OCI-LY7 (cell line): ENCODE measurements at regions not wholly inside any gene's neighbourhood (a gene's known extent, or its start where the extent isn't known, plus 50 kb on each side); places are given as distances from the start of the nearest gene placed in this dataset.

ENCODE experiments used
- BruUV-seq: library from RNA; stranded (reverse); fragments of 400-500 nt; replicated peaks from 2 replicates; lab custom pipeline; 2021; lab: Mats Ljungman, UMichigan
- CTCF ChIA-PET: fragments of 300-600 bp; sonication (Branson Sonifier 250); formaldehyde crosslinking; loops from one replicate; lab custom pipeline; 2022; ENCODE audit warnings: antibody characterized with exemption; ENCODE audit not compliant: unreplicated experiment; lab: Charles Lee
- POLR2A ChIA-PET: fragments of 300-600 bp; sonication (Branson Sonifier 250); formaldehyde crosslinking; loops from one replicate; lab custom pipeline; 2022; ENCODE audit warnings: antibody characterized with exemption; lab: Charles Lee
- DNase-seq: peaks from one replicate; pipeline ENCODE4 v3.0.0-alpha.2; 2015; ENCODE audit warnings: low spot score
- H2AFZ ChIP-seq: fragments of 200-600 bp; sonication (generic), shearing (Covaris generic); 2 replicates; pipeline ENCODE4 v1.6.1; 2014; ENCODE audit warnings: mild to moderate bottlenecking, antibody characterized with exemption, low read length, moderate library complexity
- H3K27ac ChIP-seq: fragments of 200-600 bp; sonication (generic); 2 replicates; pipeline ENCODE4 v1.5.1; 2014; ENCODE audit warnings: mixed run types, low read depth, mild to moderate bottlenecking, moderate library complexity, low read length, inconsistent platforms; ENCODE audit not compliant: poor library complexity, severe bottlenecking
- H3K36me3 ChIP-seq: fragments of 200-600 bp; sonication (generic); 2 replicates; pipeline ENCODE4 v1.6.1; 2014; ENCODE audit warnings: mild to moderate bottlenecking, antibody characterized with exemption, low read length, moderate library complexity, mixed read lengths; ENCODE audit not compliant: insufficient read depth
- H3K4me1 ChIP-seq: fragments of 200-600 bp; sonication (generic); 2 replicates; pipeline ENCODE4 v1.5.1; 2014; ENCODE audit warnings: mild to moderate bottlenecking, low read length; ENCODE audit not compliant: insufficient read depth, poor library complexity, severe bottlenecking
- H3K4me2 ChIP-seq: fragments of 200-600 bp; sonication (generic); 2 replicates; pipeline ENCODE4 v1.6.1; 2014; ENCODE audit warnings: mild to moderate bottlenecking, low read length
- H3K4me3 ChIP-seq: fragments of 200-600 bp; sonication (generic); 2 replicates; pipeline ENCODE4 v1.5.1; 2014; ENCODE audit warnings: mild to moderate bottlenecking, low read depth, low read length; ENCODE audit not compliant: poor library complexity, severe bottlenecking
- H3K79me2 ChIP-seq: fragments of 200-600 bp; sonication (generic); 2 replicates; pipeline ENCODE4 v1.6.1; 2016; ENCODE audit warnings: low read depth, mild to moderate bottlenecking, low read length, moderate library complexity, mixed read lengths; ENCODE audit not compliant: insufficient read depth
- H3K9me2 ChIP-seq: fragments of 200-600 bp; sonication (generic); 2 replicates; pipeline ENCODE4 v1.6.1; 2016; ENCODE audit warnings: mild to moderate bottlenecking, low read length, mixed read lengths; ENCODE audit not compliant: insufficient read depth
- H3K9me3 ChIP-seq: fragments of 200-600 bp; sonication (generic); 2 replicates; pipeline ENCODE4 v1.6.1; 2014; ENCODE audit warnings: mild to moderate bottlenecking, mixed run types, low read length, mixed read lengths
- H4K20me1 ChIP-seq: fragments of 200-600 bp; sonication (generic); 2 replicates; pipeline ENCODE4 v1.6.1; 2014; ENCODE audit warnings: mild to moderate bottlenecking, antibody characterized with exemption, low read length, moderate library complexity, mixed read lengths; ENCODE audit not compliant: insufficient read depth
- CTCF ChIP-seq: fragments of 200-600 bp; sonication (generic); conservative IDR thresholded peaks from 2 replicates; pipeline ENCODE4 v1.5.1; 2014; ENCODE audit warnings: mild to moderate bottlenecking, antibody characterized with exemption, low read length, moderate library complexity, mixed read lengths
- EZH2phosphoT487 ChIP-seq: fragments of 200-600 bp; sonication (generic); IDR thresholded peaks from 2 replicates; pipeline ENCODE4 v1.6.1; 2018; ENCODE audit warnings: low read depth, borderline replicate concordance, mild to moderate bottlenecking, mixed run types, antibody characterized with exemption, low read length, moderate library complexity, mixed read lengths
- intact Hi-C: fragments of 100-400 bp; cut with micrococcal nuclease; formaldehyde crosslinking; loops from one replicate; pipeline ENCODE4 v1.10.0; 2022; ENCODE audit not compliant: unreplicated experiment

- H2AFZ ChIP-seq: no peak overlapping the region
- no peaks in the 10 kb centered on the region for H3K79me2 ChIP-seq
- H3K36me3 ChIP-seq: no peaks in the 10 kb centered on the region
- H3K27ac ChIP-seq: no peak overlapping the region
- no peak for TF ChIP-seq CTCF
- TF ChIP-seq EZH2phosphoT487: no peak
- H3K9me2 ChIP-seq: no peaks in the 10 kb centered on the region
- ChIA-PET POLR2A (interaction anchor here (1.7 kb wide), 1 partner anchor 8 kb away, joined by 4 read pairs; no protein-coding TSS in a partner anchor), CTCF (no interaction called here)
- no peak overlapping the region for H3K4me2 ChIP-seq
- H3K4me1 ChIP-seq: no peaks in the 10 kb centered on the region
- H3K4me3 ChIP-seq: no peak overlapping the region
- no peak for DNase-seq
- no peaks in the 10 kb centered on the region for H4K20me1 ChIP-seq
- no peaks in the 10 kb centered on the region for H3K9me3 ChIP-seq
- no TSS peak for BruUV-seq
- intact Hi-C loops: no loop called here
Observed at GRCh38 chr10:35834877-35835494, 192.9 kb upstream of the FZD8 start.

DNA sequence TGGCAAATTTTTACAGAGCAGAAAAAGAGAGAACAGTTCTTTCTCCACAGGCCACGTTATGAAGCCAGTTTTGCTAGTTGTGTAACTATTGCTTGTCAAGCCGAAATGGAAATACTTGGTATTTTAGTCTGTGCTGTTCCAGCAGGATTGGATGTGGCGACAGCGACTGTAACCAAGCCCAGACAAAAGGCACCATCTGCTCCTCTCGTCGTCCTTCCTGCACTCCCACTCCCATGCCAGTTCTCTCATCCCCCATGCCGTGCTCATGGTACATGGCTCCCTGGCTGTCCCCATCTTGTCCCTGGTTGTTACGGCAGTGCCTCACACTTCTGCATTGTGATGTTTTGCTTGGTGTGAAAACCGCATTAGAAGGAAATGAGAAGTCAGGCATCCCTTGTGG lies 185.7 kb upstream of the FZD8 start:
- no peak overlapping the region for H3K4me3 ChIP-seq
- BruUV-seq: no TSS peak
- H3K4me1 ChIP-seq: no peaks in the 10 kb centered on the region
- intact Hi-C loops: no loop called here
- no peaks in the 10 kb centered on the region for H3K36me3 ChIP-seq
- CTCF ChIA-PET: no interaction called here
- H4K20me1 ChIP-seq: no peaks in the 10 kb centered on the region
- no peak for DNase-seq
- no peak for TF ChIP-seq CTCF
- no peak for TF ChIP-seq EZH2phosphoT487
- POLR2A ChIA-PET: interaction anchor here (1.3 kb wide), 1 partner anchor 8 kb away, joined by 4 read pairs; no protein-coding TSS in a partner anchor
- H3K79me2 ChIP-seq: no peaks in the 10 kb centered on the region
- H3K9me3 ChIP-seq: no peaks in the 10 kb centered on the region
- H3K9me2 ChIP-seq: no peaks in the 10 kb centered on the region
- H3K4me2 ChIP-seq: no peak overlapping the region
- no peak overlapping the region for H3K27ac ChIP-seq
- H2AFZ ChIP-seq: no peak overlapping the region

DNA sequence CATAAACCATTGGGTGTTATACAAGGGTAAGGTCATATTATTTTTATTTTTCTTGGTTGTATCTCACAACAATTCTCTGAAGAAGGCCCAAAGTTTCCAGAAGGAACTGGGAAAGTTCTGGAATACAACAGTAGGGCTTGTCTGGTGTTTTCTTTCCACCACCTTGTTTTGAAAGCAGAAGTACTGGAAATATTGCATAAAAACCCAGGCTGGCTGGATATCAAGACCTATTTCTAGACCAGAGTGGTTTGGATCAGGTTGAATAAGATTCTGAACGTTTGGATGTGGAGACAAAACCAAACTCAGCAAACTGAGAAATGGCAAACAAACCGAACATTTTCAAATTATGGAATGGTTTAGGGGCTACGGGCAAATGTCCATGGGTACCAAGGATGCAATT lies 182.6 kb upstream of the FZD8 start:
- BruUV-seq: no TSS peak
- no peaks in the 10 kb centered on the region for H3K9me2 ChIP-seq
- intact Hi-C loops: no loop called here

More for the DNA sequence above, 182.6 kb upstream of the FZD8 start:
- Histone ChIP-seq H3K79me2 (no peaks in the 10 kb centered on the region), H2AFZ (no peak overlapping the region), H3K36me3 (no peaks in the 10 kb centered on the region), H4K20me1 (no peaks in the 10 kb centered on the region), H3K27ac (no peak overlapping the region), H3K9me3 (no peaks in the 10 kb centered on the region), H3K4me2 (no peak overlapping the region), H3K4me3 (no peak overlapping the region), H3K4me1 (no peaks in the 10 kb centered on the region)
- POLR2A ChIA-PET: interaction anchor here (0.7 kb wide), 1 partner anchor 224 kb away, joined by 3 read pairs; no protein-coding TSS in a partner anchor
- DNase-seq: no peak
- TF ChIP-seq CTCF (no peak), EZH2phosphoT487 (no peak)
- CTCF ChIA-PET: no interaction called here
